Non-pigmented ciliary epithelial cell (primary cell): ENCODE measurements at regions not wholly inside any gene's neighbourhood (a gene's known extent, or its start where the extent isn't known, plus 50 kb on each side); places are given as distances from the start of the nearest gene placed in this dataset.
"Not testable (repeated sequence)": the region's sequence is repeated elsewhere in the genome, so short reads cannot be mapped to it uniquely, and the experiment has no call there.

Experiments
- DNase-seq: peaks from one replicate; pipeline ENCODE4 v3.0.0-alpha.2; 2010; ENCODE audit warnings: low read depth

DNA sequence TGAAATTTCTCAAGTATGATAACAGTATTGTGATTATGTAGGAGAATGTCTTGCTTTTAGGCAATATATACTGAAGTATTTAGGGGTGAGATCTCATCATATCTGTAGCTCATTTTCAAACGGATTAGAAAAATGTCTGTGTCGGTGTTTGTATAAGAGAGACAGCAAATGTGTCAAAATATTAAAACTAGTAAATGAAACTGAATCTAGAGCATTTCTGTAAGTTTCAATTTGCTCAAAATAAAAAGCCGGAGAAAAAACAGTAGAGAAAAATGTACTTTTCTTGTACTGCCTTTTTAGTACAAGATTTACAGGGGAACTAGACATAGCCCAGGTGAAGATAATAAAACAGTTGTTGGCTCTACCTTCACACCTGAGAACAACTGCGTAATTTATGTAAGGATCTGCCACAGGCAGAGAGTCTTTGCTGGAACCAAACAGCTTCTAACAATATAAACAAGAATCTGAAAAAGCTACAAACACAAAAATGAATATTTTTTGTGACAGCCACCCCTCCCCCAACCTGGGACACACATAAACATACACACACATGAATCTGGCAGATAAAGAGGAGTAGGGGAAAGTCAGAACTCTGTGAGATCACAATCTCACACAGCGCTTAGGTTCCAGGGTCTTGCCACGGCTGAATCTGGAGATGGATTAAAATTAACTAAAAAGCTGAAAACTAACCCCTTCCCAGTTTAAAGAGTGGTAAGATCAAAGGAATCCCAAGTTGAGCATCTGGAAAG is 153.3 kb downstream of the AVL9 start:
- DNase-seq = no peak

DNA sequence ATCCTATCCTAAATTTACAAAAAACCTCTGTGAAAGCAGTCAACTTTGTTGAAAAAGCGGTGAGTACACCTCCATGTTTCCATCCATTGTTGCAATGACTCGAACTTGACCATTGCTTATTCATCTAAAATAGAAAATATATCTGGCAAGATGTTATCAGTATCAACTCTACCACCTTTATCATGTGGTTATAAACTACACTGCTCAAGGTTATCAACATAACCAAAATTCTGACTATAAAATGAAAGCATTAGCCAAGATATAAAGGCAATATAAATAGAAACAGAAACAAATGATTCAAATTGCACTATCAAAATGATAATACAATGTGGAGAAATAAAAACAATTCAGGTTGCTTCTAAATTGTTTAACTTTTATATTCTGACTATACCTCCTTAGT is 150.0 kb downstream of the AVL9 start:
- not testable (repeated sequence) for DNase-seq

GRCh38 chr7:32643194-32643593 is 147.9 kb downstream of the AVL9 start:
- DNase-seq = no peak

- no peak for DNase-seq
These were observed 143.8 kb downstream of the AVL9 start for GRCh38 chr7:32639122-32639521.

DNA sequence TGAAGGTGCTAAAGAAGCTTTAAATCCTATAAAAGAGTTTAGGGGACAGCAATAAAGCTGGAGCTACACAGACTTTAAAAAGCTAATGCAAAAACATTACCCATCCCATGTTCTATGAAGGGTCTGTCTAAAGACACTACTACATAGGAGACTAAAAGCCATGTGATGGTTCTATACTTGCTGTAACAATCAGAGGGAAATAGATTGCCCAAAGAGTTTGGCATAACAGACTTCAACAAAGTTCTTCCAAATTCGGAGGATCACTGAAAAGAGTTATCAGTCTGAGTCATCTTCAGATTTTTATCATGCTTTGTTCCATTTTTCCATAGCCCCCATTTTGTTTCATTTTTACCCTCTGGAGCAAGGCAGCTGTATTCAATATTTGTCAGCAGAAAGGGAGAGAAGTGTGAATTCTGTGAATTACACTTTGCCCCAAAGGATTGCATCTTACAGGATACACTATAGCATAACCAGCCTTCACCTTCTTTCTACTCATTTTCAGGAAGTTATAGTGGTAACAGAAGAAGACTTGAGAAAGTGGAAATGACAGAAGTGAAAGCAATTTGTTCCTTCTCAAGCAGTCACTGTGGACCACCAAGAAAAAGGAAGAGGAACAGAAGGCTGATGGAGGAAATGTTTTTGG is 143.3 kb downstream of the AVL9 start:
- DNase-seq = not testable (repeated sequence)
